ENCODE measurements at regions not wholly inside any gene's neighbourhood (a gene's known extent, or its start where the extent isn't known, plus 50 kb on each side); places are given as distances from the start of the nearest gene placed in this dataset.

GRCh38 chr17:73829676-73830280, 185.5 kb upstream of the SDK2 start:
- TF ChIP-seq CTCF (IDR thresholded peaks at IDR 0.05) (no peak), EZH2 (IDR thresholded peaks at IDR 0.05; ENCODE audit: borderline replicate concordance, insufficient read depth, low read depth, low read length, poor library complexity, severe bottlenecking) (no peak)

Measured in B cell (primary cell).